ENCODE measurements at regions not wholly inside any gene's neighbourhood (a gene's known extent, or its start where the extent isn't known, plus 50 kb on each side); places are given as distances from the start of the nearest gene placed in this dataset.

DNA sequence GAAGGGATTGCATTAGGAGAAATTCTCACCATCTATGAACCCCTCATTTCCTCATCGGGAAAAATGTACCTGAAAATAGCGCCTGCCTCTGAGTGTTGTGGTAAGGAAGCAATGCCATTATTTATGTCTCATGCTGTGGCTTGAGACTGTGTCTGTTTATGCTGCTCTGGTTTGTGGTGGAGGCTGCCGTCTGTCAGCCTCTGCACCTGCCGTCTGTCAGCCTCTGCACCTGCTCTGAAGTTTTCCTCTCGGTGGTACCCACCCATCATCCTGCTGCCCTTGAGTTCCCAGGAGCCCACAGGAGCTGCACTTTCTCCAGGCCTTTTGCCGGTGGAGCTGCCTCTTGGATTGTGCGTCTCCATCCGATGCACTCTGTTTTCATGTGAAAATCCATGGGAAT, 68.5 kb upstream of the PPP2R3B start:
- TF ChIP-seq, protein P1, sequence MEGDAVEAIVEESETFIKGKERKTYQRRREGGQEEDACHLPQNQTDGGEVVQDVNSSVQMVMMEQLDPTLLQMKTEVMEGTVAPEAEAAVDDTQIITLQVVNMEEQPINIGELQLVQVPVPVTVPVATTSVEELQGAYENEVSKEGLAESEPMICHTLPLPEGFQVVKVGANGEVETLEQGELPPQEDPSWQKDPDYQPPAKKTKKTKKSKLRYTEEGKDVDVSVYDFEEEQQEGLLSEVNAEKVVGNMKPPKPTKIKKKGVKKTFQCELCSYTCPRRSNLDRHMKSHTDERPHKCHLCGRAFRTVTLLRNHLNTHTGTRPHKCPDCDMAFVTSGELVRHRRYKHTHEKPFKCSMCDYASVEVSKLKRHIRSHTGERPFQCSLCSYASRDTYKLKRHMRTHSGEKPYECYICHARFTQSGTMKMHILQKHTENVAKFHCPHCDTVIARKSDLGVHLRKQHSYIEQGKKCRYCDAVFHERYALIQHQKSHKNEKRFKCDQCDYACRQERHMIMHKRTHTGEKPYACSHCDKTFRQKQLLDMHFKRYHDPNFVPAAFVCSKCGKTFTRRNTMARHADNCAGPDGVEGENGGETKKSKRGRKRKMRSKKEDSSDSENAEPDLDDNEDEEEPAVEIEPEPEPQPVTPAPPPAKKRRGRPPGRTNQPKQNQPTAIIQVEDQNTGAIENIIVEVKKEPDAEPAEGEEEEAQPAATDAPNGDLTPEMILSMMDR (IDR thresholded peaks at IDR 0.05), result no peak
- no peak for TF ChIP-seq POLR2A (IDR thresholded peaks at IDR 0.05)

Measured in esophagus squamous epithelium (tissue), 4 donors.